SW480 (cell line): ENCODE measurements at regions not wholly inside any gene's neighbourhood (a gene's known extent, or its start where the extent isn't known, plus 50 kb on each side); places are given as distances from the start of the nearest gene placed in this dataset.
"Not testable (repeated sequence)": the region's sequence is repeated elsewhere in the genome, so short reads cannot be mapped to it uniquely, and the experiment has no call there.

Source experiments
- DNase-seq: peaks from one replicate; pipeline ENCODE4 v3.0.0-alpha.2; 2016; ENCODE audit warnings: low spot score

GRCh38 chr21:16420031-16420724, 690.4 kb downstream of the USP25 start:
- no peak for DNase-seq

DNA sequence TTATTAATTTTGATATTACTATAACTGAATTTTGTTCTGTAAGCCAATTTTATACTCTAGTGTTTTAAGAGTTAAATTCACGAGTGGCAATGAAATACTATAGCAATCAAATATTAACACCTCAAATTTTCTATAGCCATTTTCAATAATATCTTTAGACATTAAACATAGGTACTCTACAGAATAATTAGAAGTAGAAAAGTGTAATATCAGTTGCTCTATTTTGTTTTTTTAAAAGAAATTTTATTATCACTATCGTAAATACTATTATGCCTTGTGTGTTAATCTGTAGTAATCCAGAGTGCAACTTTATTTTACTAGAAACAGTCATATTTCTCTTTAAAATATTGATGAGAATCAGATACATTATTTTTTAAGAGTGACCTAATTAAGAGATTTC, 691.2 kb downstream of the USP25 start:
- DNase-seq, result no peak

- DNase-seq, result no peak
These were observed 692.2 kb downstream of the USP25 start for GRCh38 chr21:16421965-16422364.

- DNase-seq, result no peak
These were observed 692.9 kb downstream of the USP25 start for GRCh38 chr21:16422702-16423101.

GRCh38 chr21:16423921-16424320, 694.1 kb downstream of the USP25 start:
- DNase-seq, result no peak

GRCh38 chr21:16424331-16424751, 694.6 kb downstream of the USP25 start:
- DNase-seq, result no peak

- no peak for DNase-seq
These were observed 695.6 kb downstream of the USP25 start for GRCh38 chr21:16425376-16425775.

DNA sequence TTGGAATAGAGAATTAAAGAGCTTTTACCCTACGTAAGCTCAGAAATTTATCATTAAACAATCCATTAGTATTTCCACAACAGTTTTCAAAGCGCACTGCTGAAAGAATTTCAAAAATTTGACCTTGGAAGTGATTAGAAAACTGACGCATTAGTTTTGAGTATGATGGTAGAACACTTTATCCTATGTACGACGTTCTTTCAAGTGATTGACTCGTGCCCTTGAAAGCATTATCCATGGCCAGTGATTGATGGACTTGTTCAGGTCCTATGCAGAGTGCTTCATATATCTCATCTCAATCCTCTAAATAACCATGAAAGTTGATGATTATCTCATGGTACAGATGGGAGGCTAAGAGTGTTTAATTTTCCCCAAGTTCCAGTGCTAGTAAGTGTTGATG, 697.2 kb downstream of the USP25 start:
- no peak for DNase-seq

DNA sequence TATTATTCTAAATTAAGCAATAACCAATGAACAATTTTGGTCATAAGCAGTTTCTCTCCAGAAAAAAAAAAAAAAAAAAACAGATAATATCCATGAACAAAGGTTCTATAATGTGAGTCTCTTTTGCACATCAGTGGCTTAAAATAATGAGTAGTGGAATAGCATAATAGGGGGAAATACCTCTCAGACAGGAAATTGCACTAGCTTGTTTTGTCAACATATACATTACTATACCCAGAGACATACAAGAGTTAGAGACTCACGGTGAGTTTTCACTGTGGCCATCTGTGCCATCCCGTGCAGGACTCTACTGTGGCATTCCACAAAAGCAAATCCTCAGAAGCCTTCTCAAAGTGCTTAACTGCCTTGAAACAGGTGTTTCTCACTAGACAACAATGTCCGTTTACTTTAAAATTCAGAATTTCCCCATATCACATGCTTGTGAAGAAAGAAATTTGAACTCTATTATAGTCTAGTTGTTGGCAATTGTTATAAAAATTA, 697.9 kb downstream of the USP25 start:
- no peak for DNase-seq

GRCh38 chr21:16437586-16437985, 707.8 kb downstream of the USP25 start:
- DNase-seq, result no peak

DNA sequence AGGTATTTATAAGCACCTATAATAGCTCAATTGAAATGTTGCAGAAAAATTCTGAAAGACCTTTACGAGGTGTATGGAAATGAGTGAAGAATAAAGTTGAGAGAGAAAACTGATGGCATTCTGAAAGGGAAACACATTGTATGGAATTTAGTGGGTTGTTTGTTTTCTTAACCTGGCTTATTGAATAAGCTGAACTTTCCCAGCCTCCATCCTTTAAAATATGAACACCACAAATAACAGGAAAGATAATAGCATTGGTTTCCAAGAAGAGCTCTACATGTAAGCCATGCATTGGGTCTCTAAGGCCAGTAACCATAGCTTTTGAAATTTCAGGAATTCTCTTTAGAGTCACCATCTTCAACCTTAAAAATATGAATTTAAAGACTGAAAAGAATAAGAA, 709.0 kb downstream of the USP25 start:
- no peak for DNase-seq

- no peak for DNase-seq
These were observed 712.0 kb downstream of the USP25 start for GRCh38 chr21:16441789-16442188.

DNA sequence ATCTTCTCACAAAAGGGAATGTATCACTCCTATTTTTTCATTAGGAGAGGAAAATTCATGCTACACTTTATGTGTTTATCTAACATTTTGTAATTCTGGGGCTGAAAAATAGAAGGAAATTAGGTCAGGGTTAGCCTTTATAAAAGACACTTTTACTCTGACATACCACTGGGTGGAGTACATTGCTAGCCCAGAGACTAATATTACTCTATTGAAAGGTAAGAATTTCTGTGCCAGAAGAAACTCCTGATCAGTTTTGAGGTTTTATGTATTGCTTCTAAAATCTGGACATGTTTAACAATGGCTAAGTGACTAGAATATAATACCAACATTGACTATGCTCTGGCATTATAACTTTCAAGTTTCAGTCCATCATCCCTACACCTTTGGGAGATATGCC, 724.6 kb downstream of the USP25 start:
- DNase-seq, result peak; percentile 17

DNA sequence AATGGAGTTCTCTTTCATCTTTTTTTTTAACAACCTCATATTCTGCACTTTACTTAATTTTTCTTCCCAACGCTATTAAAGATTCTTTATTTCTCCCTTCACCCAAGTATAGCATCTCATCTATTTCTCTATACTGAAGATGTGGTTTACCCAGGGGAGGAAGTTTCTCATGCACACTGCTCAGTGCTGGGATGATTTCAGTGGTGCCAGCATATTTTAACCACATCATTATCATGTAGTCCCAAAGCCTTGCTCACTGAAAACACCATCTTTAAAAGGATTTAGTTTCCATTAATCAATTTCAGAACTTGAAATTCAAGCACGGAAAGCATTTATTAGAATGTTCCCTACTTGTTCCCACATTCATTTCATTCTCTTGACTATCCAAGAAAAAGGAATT, 725.7 kb downstream of the USP25 start:
- no peak for DNase-seq

- DNase-seq, result no peak
These were observed 726.2 kb downstream of the USP25 start for GRCh38 chr21:16455978-16456377.

DNA sequence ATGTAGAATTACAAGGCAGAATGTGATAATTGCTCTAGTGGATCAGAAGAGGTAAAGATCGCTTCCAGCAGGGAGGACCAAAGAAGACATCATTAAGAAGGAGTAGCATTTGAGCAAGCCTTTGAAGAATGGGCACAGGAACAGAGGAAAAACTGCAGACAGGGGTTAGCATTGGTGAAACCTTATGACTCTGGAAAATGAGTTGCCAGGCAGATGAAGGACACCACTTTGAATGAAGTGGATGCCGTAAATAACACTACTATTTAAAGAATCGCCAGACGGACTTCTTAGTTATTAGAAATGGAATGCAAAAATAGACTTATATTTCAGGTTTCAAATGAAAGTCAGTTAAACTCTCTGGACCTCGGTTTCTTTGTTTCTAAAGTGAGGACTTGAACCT, 727.7 kb downstream of the USP25 start:
- no peak for DNase-seq

GRCh38 chr21:16460936-16461335, 731.2 kb downstream of the USP25 start:
- no peak for DNase-seq

DNA sequence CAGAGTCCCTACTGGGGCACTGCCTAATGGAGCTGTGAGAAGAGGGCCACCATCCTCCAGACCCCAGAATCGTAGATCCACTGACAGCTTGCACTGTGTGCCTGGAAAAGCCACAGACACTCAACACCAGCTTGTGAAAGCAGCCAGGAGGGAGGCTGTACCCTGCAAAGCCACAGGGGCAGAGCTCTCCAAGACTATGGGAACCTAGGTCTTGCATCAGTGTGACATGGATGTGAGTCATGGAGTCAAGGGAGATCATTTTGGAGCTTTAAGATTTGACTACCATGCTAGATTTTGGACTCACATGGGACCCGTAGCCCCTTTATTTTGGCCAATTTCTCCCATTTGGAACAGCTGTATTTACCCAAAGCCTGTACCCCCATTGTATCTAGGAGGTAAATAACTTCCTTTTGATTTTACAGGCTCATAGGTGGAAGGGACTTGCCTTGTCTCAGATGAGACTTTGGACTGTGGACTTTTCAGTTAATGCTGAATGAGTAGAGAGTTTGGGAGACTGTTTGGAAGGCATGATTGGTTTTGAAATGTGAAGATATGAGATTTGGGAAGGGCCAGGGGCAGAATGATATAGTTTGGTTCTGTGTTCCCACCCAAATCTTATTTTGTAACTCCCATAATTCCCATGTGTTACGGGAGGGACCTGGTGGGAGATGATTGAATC, 734.6 kb downstream of the USP25 start:
- not testable (repeated sequence) for DNase-seq

DNA sequence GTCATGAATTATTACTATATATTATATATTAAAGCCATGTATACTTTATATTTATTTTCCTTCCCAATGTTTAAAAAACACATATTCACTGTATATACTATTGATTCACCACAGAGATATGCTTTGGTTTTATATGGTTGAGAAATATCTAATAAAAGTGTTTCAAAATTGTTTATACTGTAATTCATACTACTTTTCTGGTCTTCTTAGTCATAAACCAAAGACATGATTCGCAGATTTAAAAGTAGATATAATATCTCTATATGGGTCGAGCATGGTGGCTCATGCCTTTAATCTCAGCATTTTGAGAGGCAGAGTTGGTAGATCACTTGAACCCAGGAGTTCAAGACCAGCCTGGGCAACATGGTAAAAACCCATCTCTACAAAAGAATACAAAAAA, 738.4 kb downstream of the USP25 start:
- no peak for DNase-seq

- no peak for DNase-seq
These were observed 744.2 kb downstream of the USP25 start for GRCh38 chr21:16473988-16474387.

DNA sequence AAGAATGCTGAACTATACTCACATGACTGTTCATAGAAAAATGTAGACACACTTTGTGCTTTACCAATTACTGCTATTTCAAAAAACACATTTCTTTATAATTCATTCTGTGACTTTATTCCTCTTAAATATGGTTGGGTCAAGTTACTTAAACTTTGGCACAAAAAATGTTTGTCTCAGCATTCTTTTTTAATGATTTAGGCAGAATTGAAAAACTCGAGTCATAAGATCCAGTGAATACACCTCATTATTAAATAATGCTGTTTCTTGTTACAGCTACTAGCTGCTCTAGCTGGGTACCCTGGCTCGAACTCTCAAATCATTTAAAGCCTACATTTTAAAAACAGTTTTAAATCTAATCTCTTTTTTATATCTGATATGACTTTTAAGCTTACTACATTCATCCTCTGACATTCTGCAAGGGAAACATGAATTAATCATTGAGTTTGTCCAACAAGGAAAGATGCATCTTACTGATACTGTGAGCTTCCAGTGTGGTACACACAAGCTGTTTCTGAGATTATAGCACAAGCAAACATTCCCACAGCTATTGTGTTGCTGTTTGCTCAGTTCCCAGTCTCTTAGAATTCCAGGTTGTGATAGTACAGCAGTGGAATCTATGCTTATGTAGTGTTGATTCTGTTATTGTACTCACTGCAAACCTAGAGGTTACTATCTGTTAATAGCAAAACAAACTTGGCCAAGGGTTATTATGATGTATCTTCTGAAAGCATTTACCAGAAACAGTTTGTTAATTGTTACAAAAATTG, 746.5 kb downstream of the USP25 start:
- no peak for DNase-seq

- no peak for DNase-seq
These were observed 758.3 kb downstream of the USP25 start for GRCh38 chr21:16488042-16488441.

GRCh38 chr21:16492356-16492755, 762.6 kb downstream of the USP25 start:
- no peak for DNase-seq
